MCF 10A (cell line): ENCODE measurements at regions not wholly inside any gene's neighbourhood (a gene's known extent, or its start where the extent isn't known, plus 50 kb on each side); places are given as distances from the start of the nearest gene placed in this dataset.

ENCODE experiments used
- BruUV-seq: library from RNA; stranded (reverse); fragments of 400-500 nt; replicated peaks from 2 replicates; lab custom pipeline; 2021; lab: Mats Ljungman, UMichigan
- CTCF ChIA-PET: fragments of 300-600 bp; sonication (Branson Sonifier 250); formaldehyde crosslinking; extraction: SDS; loops from one replicate; lab custom pipeline; 2021; ENCODE audit warnings: antibody characterized with exemption, inconsistent platforms; lab: Yijun Ruan, JAX
- POLR2A ChIA-PET: fragments of 300-600, 350-650 bp; sonication (Branson Sonifier 250); formaldehyde crosslinking; extraction: SDS; loops from one replicate; lab custom pipeline; 2020; ENCODE audit warnings: antibody characterized with exemption, inconsistent platforms; lab: Yijun Ruan, JAX
- DNase-seq: peaks from one replicate; pipeline ENCODE4 v3.0.0-alpha.2; 2018; ENCODE audit not compliant: unreplicated experiment
- H3K27ac Mint-ChIP-seq: one replicate; pipeline ENCODE4 v1.8.0; 2022; ENCODE audit warnings: mild to moderate bottlenecking, low read depth, mixed read lengths; ENCODE audit not compliant: unreplicated experiment
- H3K27me3 Mint-ChIP-seq: one replicate; pipeline ENCODE4 v1.8.0; 2022; ENCODE audit warnings: mixed read lengths; ENCODE audit not compliant: insufficient read depth, unreplicated experiment
- H3K36me3 Mint-ChIP-seq: one replicate; pipeline ENCODE4 v1.8.0; 2022; ENCODE audit warnings: mild to moderate bottlenecking, moderate library complexity, mixed read lengths; ENCODE audit not compliant: insufficient read depth, unreplicated experiment
- H3K4me1 Mint-ChIP-seq: one replicate; pipeline ENCODE4 v1.8.0; 2022; ENCODE audit warnings: mixed read lengths; ENCODE audit not compliant: insufficient read depth, unreplicated experiment
- H3K4me3 Mint-ChIP-seq: one replicate; pipeline ENCODE4 v1.8.0; 2022; ENCODE audit warnings: mild to moderate bottlenecking, moderate library complexity, mixed read lengths; ENCODE audit not compliant: unreplicated experiment
- H3K9me3 Mint-ChIP-seq: one replicate; pipeline ENCODE4 v1.8.0; 2022; ENCODE audit warnings: mixed read lengths; ENCODE audit not compliant: unreplicated experiment
- intact Hi-C: fragments of 100-400 bp; cut with micrococcal nuclease; formaldehyde crosslinking; loops from 2 replicates; pipeline ENCODE4 v1.14.1; 2022
- TF ChIP-seq, protein P1 (sequence below): fragments of 200-600 bp; IDR thresholded peaks from one replicate; pipeline ENCODE4 v1.8.0; 2022; ENCODE audit warnings: antibody characterized with exemption, mild to moderate bottlenecking; ENCODE audit not compliant: unreplicated experiment

DNA sequence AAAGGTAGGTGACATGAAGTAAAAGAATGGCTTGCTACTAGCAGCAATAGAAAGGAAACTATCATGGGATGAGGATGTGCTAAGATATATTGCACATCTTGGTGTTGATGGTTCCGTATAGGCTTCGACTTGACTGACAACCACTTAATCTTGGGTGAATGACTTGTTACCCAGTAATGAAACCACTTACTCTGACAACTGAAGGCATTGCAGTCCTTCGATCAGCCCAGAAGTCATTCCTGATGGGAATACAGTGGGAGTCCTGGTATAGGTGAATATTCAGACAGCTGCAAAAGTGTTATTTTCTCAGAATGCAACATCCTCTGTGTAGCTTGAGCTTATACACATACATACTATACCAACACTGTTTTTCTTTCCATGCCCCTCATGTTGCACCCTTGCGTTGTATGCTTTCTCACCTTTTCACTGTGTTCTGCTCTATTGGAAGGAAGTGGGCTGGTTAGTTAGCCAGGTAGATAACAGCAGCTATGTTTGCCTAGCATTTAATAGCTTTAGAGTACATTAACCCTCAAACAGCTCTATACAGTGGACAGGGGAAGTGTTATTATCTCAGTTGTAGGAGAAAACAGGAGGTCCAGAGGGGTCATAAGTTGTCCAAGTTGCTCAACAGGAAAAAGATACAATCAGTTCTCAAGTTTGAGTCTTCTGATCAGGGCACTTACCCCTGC lies 376.5 kb downstream of the MFSD1 start:
- no peak for DNase-seq
- no TSS peak for BruUV-seq
- H3K9me3 Mint-ChIP-seq = no peaks in the 10 kb centered on the region
- no peaks in the 10 kb centered on the region for H3K4me1 Mint-ChIP-seq
- TF ChIP-seq, protein P1, sequence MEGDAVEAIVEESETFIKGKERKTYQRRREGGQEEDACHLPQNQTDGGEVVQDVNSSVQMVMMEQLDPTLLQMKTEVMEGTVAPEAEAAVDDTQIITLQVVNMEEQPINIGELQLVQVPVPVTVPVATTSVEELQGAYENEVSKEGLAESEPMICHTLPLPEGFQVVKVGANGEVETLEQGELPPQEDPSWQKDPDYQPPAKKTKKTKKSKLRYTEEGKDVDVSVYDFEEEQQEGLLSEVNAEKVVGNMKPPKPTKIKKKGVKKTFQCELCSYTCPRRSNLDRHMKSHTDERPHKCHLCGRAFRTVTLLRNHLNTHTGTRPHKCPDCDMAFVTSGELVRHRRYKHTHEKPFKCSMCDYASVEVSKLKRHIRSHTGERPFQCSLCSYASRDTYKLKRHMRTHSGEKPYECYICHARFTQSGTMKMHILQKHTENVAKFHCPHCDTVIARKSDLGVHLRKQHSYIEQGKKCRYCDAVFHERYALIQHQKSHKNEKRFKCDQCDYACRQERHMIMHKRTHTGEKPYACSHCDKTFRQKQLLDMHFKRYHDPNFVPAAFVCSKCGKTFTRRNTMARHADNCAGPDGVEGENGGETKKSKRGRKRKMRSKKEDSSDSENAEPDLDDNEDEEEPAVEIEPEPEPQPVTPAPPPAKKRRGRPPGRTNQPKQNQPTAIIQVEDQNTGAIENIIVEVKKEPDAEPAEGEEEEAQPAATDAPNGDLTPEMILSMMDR = no peak
- CTCF ChIA-PET = interaction anchor here (0.6 kb wide), 1 partner anchor 381 kb away, joined by 5 read pairs; no protein-coding TSS in a partner anchor
- POLR2A ChIA-PET = no interaction called here
- H3K36me3 Mint-ChIP-seq = no peaks in the 10 kb centered on the region
- H3K27me3 Mint-ChIP-seq = no peaks in the 10 kb centered on the region
- intact Hi-C loops = no loop called here
- no peak overlapping the region for H3K4me3 Mint-ChIP-seq
- no peak overlapping the region for H3K27ac Mint-ChIP-seq

DNA sequence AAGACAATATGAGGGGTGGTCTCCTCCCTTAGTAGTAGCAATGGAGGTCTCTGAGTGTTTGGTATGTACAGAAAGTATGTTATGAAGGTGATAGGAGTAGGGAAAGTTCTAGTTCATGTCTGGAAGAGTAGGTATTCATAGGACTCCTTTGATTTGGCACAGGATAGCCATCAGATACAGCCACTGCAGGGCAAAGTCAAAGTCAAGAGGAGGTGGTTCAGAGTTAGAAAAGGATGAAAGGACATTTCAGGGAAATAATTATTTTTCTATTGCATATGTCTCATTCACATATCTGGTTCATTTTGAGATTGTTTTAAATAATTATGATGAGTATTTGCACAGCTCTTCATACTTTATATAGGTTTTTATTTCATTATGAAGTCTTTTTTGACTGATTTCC lies 381.1 kb downstream of the MFSD1 start:
- BruUV-seq = no TSS peak
- H3K4me1 Mint-ChIP-seq = no peaks in the 10 kb centered on the region
- no peaks in the 10 kb centered on the region for H3K36me3 Mint-ChIP-seq
- TF ChIP-seq, protein P1 = no peak
- POLR2A ChIA-PET = no interaction called here
- no peak overlapping the region for H3K27ac Mint-ChIP-seq
- intact Hi-C loops = no loop called here
- CTCF ChIA-PET = interaction anchor here (0.8 kb wide), 1 partner anchor 10 kb away, joined by 3 read pairs; no protein-coding TSS in a partner anchor
- H3K4me3 Mint-ChIP-seq = no peak overlapping the region
- H3K27me3 Mint-ChIP-seq = no peaks in the 10 kb centered on the region
- H3K9me3 Mint-ChIP-seq = no peaks in the 10 kb centered on the region
- no peak for DNase-seq

DNA sequence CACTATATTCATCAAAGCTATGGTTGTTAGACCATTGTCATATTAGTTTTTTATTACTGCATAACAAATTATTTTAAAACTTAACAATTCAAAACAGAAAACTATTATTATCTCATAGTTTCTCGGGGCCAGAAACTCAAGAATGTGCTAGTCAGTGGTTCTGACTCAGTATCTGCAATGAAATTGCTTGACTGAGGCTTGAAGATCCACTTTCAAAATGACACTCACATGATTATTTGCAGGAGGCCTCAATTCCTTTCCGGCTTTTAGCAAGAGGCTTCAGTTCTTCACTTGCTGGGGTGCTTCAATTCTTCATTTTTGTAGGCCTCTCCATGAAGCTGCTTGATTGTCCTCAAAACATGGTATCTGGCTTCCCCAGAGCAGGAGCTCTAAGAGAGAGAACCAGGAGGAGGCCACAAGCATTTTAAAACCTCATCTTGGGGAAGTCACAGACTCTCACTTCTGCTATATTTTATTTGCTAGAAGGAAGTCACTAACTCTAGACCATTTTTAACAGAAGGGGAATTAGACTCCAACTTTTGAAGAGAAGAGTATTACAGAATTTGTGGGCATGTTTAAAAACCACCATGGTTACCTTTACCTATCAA lies 383.7 kb downstream of the MFSD1 start:
- no TSS peak for BruUV-seq
- Mint-ChIP-seq H3K9me3 (no peaks in the 10 kb centered on the region), H3K36me3 (no peaks in the 10 kb centered on the region), H3K27me3 (no peaks in the 10 kb centered on the region), H3K4me1 (no peaks in the 10 kb centered on the region), H3K4me3 (no peak overlapping the region), H3K27ac (no peak overlapping the region)
- ChIA-PET CTCF (no interaction called here), POLR2A (no interaction called here)
- no peak for DNase-seq
- intact Hi-C loops = no loop called here
- TF ChIP-seq, protein P1 = no peak

DNA sequence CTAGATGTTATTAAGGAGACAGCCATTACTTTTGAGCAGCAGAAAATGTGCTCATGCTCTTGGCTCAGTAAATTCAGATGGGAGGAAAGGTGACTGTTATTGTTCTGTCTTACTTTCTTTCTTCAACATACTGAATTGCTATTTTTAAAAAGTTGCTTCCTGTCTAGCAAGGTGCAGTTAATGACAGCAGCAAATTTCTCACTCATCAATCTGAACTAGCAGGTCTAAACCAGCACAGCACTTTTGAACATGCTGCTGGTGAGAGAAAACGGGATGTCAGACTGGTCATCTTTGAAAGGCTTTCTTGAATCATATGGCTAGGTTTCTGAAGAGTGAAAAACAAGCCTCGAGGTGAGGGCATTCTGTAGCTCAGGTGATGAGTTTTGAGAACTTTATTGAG lies 384.7 kb downstream of the MFSD1 start:
- intact Hi-C loops = no loop called here
- H3K27me3 Mint-ChIP-seq = no peaks in the 10 kb centered on the region
- H3K4me1 Mint-ChIP-seq = no peaks in the 10 kb centered on the region
- H3K27ac Mint-ChIP-seq = no peak overlapping the region
- ChIA-PET CTCF (interaction anchor here (1.4 kb wide), 1 partner anchor 74 kb away, joined by 4 read pairs; no protein-coding TSS in a partner anchor), POLR2A (no interaction called here)
- no peak overlapping the region for H3K4me3 Mint-ChIP-seq
- DNase-seq = no peak
- no peaks in the 10 kb centered on the region for H3K9me3 Mint-ChIP-seq
- TF ChIP-seq, protein P1 = no peak
- BruUV-seq = no TSS peak
- H3K36me3 Mint-ChIP-seq = no peaks in the 10 kb centered on the region
